ENCODE measurements at regions not wholly inside any gene's neighbourhood (a gene's known extent, or its start where the extent isn't known, plus 50 kb on each side); places are given as distances from the start of the nearest gene placed in this dataset.

GRCh38 chr13:70571221-70571620 is 463.0 kb upstream of the KLHL1 start:
- Mint-ChIP-seq H3K4me3 (ENCODE audit: low read depth) (no peak overlapping the region), H3K4me1 (ENCODE audit: low read depth) (no peaks in the 10 kb centered on the region), H3K9me3 (ENCODE audit: low read depth) (peaks cover 7% of the 10 kb centered on the region), H3K36me3 (ENCODE audit: insufficient read depth) (no peaks in the 10 kb centered on the region), H3K27me3 (no peaks in the 10 kb centered on the region), H3K27ac (no peak overlapping the region)
- TF ChIP-seq, protein P1, sequence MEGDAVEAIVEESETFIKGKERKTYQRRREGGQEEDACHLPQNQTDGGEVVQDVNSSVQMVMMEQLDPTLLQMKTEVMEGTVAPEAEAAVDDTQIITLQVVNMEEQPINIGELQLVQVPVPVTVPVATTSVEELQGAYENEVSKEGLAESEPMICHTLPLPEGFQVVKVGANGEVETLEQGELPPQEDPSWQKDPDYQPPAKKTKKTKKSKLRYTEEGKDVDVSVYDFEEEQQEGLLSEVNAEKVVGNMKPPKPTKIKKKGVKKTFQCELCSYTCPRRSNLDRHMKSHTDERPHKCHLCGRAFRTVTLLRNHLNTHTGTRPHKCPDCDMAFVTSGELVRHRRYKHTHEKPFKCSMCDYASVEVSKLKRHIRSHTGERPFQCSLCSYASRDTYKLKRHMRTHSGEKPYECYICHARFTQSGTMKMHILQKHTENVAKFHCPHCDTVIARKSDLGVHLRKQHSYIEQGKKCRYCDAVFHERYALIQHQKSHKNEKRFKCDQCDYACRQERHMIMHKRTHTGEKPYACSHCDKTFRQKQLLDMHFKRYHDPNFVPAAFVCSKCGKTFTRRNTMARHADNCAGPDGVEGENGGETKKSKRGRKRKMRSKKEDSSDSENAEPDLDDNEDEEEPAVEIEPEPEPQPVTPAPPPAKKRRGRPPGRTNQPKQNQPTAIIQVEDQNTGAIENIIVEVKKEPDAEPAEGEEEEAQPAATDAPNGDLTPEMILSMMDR (IDR thresholded peaks at IDR 0.05; ENCODE audit: unreplicated experiment): no peak
- no peak for DNase-seq (ENCODE audit: low spot score, unreplicated experiment)

GRCh38 chr13:70568571-70568970 is 460.3 kb upstream of the KLHL1 start:
- TF ChIP-seq, protein P1 (IDR thresholded peaks at IDR 0.05; ENCODE audit: unreplicated experiment): peak; percentile 87
- no peak for DNase-seq (ENCODE audit: low spot score, unreplicated experiment)
- Mint-ChIP-seq H3K36me3 (ENCODE audit: insufficient read depth) (no peaks in the 10 kb centered on the region), H3K27ac (no peak overlapping the region), H3K9me3 (ENCODE audit: low read depth) (peaks cover 7% of the 10 kb centered on the region), H3K4me3 (ENCODE audit: low read depth) (no peak overlapping the region), H3K27me3 (no peaks in the 10 kb centered on the region), H3K4me1 (ENCODE audit: low read depth) (no peaks in the 10 kb centered on the region)

DNA sequence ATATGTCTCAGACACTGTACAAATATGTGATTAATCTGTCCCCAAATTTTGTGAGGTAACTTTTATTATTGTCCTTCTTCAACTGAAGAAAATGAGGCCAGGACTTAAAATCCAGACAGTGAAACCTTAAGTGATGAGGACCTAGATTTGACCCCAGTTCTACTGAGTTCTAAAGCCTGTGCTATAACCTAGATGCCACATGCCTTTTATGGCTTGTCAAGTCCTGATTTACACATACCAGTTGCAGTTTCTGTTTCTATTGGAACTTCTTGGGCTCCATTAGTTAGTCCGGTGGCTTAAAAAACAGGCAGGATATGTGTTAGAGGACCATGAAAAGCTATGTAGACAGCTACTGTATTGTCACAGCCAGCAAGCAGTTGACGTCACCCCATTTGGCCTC is 436.5 kb upstream of the KLHL1 start:
- H3K27ac Mint-ChIP-seq: no peak overlapping the region
- H3K4me3 Mint-ChIP-seq (ENCODE audit: low read depth): no peak overlapping the region
- TF ChIP-seq, protein P1 (IDR thresholded peaks at IDR 0.05; ENCODE audit: unreplicated experiment): no peak
- peaks cover 9% of the 10 kb centered on the region for H3K9me3 Mint-ChIP-seq (ENCODE audit: low read depth)
- DNase-seq (ENCODE audit: low spot score, unreplicated experiment): no peak
- peaks cover 3% of the 10 kb centered on the region for H3K4me1 Mint-ChIP-seq (ENCODE audit: low read depth)
- H3K27me3 Mint-ChIP-seq: no peaks in the 10 kb centered on the region
- no peaks in the 10 kb centered on the region for H3K36me3 Mint-ChIP-seq (ENCODE audit: insufficient read depth)

GRCh38 chr13:70541451-70541850 is 433.2 kb upstream of the KLHL1 start:
- Mint-ChIP-seq H3K4me1 (ENCODE audit: low read depth) (no peaks in the 10 kb centered on the region), H3K27ac (no peak overlapping the region), H3K36me3 (ENCODE audit: insufficient read depth) (no peaks in the 10 kb centered on the region), H3K27me3 (no peaks in the 10 kb centered on the region), H3K4me3 (ENCODE audit: low read depth) (no peak overlapping the region), H3K9me3 (ENCODE audit: low read depth) (peaks cover 6% of the 10 kb centered on the region)
- TF ChIP-seq, protein P1 (IDR thresholded peaks at IDR 0.05; ENCODE audit: unreplicated experiment): no peak
- no peak for DNase-seq (ENCODE audit: low spot score, unreplicated experiment)

DNA sequence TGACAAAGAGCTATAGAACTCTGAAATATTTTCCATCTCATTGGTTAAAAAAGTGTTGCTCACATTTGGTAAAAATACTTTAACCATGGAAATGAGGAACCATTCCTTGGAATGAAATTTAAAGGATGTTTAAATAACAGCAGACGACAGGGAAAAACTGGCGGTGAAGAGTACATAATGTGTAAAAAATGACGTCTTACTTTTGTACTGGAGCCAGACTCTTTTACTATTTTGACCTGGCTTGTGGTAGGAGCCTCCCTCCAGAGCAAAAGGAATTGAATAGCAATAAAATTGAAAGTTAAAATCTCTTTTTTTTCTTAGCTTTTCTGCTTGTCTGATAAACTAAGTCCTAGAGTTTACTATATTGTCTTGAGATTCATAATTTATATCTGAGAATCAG is 426.2 kb upstream of the KLHL1 start:
- TF ChIP-seq, protein P1 (IDR thresholded peaks at IDR 0.05; ENCODE audit: unreplicated experiment): no peak
- no peaks in the 10 kb centered on the region for H3K27me3 Mint-ChIP-seq
- H3K36me3 Mint-ChIP-seq (ENCODE audit: insufficient read depth): no peaks in the 10 kb centered on the region
- no peak for DNase-seq (ENCODE audit: low spot score, unreplicated experiment)
- peaks cover 4% of the 10 kb centered on the region for H3K9me3 Mint-ChIP-seq (ENCODE audit: low read depth)
- H3K27ac Mint-ChIP-seq: no peak overlapping the region
- H3K4me1 Mint-ChIP-seq (ENCODE audit: low read depth): peaks cover 12% of the 10 kb centered on the region
- no peak overlapping the region for H3K4me3 Mint-ChIP-seq (ENCODE audit: low read depth)

All from progenitor cell of endocrine pancreas (in vitro differentiated cells).